ENCODE measurements at regions not wholly inside any gene's neighbourhood (a gene's known extent, or its start where the extent isn't known, plus 50 kb on each side); places are given as distances from the start of the nearest gene placed in this dataset.
A peak's percentile ranks its signal among the peaks of the same experiment; 100 is the strongest.
"Not testable (repeated sequence)": the region's sequence is repeated elsewhere in the genome, so short reads cannot be mapped to it uniquely, and the experiment has no call there.

GRCh38 chr5:27125856-27126255 is 87.5 kb upstream of the CDH9 start:
- in situ Hi-C loops (cut with MboI; ENCODE audit: low sequenced_read_pairs, unreplicated experiment), result no loop called here
- no peak for DNase-seq (ENCODE audit: low spot score)
- TF ChIP-seq CTCF (IDR thresholded peaks at IDR 0.05; ENCODE audit: borderline replicate concordance, control extremely low read depth, extremely low read depth, insufficient read depth, missing control alignments), result no peak

GRCh38 chr5:27124590-27124989 is 86.2 kb upstream of the CDH9 start:
- no peak for TF ChIP-seq CTCF (IDR thresholded peaks at IDR 0.05; ENCODE audit: borderline replicate concordance, control extremely low read depth, extremely low read depth, insufficient read depth, missing control alignments)
- in situ Hi-C loops (cut with MboI; ENCODE audit: low sequenced_read_pairs, unreplicated experiment), result no loop called here
- peak; percentile 15 for DNase-seq (ENCODE audit: low spot score)

- DNase-seq (ENCODE audit: low spot score); in situ Hi-C loops (cut with MboI; ENCODE audit: low sequenced_read_pairs, unreplicated experiment): not testable (repeated sequence)
Measured at GRCh38 chr5:27119736-27120321, 81.4 kb upstream of the CDH9 start.

GRCh38 chr5:27103486-27103885 is 65.1 kb upstream of the CDH9 start:
- no peak for TF ChIP-seq CTCF (IDR thresholded peaks at IDR 0.05; ENCODE audit: borderline replicate concordance, control extremely low read depth, extremely low read depth, insufficient read depth, missing control alignments)
- in situ Hi-C loops (cut with MboI; ENCODE audit: low sequenced_read_pairs, unreplicated experiment), result no loop called here
- DNase-seq (ENCODE audit: low spot score), result no peak

GRCh38 chr5:27095761-27096160 is 57.4 kb upstream of the CDH9 start:
- in situ Hi-C loops (cut with MboI; ENCODE audit: low sequenced_read_pairs, unreplicated experiment); DNase-seq (ENCODE audit: low spot score): not testable (repeated sequence)

- DNase-seq (ENCODE audit: low spot score), result no peak
- no peak for TF ChIP-seq CTCF (IDR thresholded peaks at IDR 0.05; ENCODE audit: borderline replicate concordance, control extremely low read depth, extremely low read depth, insufficient read depth, missing control alignments)
- in situ Hi-C loops (cut with MboI; ENCODE audit: low sequenced_read_pairs, unreplicated experiment), result no loop called here
Measured at GRCh38 chr5:27093279-27093678, 54.9 kb upstream of the CDH9 start.

- in situ Hi-C loops (cut with MboI; ENCODE audit: low sequenced_read_pairs, unreplicated experiment), result no loop called here
- TF ChIP-seq CTCF (IDR thresholded peaks at IDR 0.05; ENCODE audit: borderline replicate concordance, control extremely low read depth, extremely low read depth, insufficient read depth, missing control alignments), result no peak
- DNase-seq (ENCODE audit: low spot score), result no peak
Measured at GRCh38 chr5:27091858-27092257, 53.5 kb upstream of the CDH9 start.

- in situ Hi-C loops (cut with MboI; ENCODE audit: low sequenced_read_pairs, unreplicated experiment); DNase-seq (ENCODE audit: low spot score): not testable (repeated sequence)
Measured at GRCh38 chr5:27088822-27089221, 50.4 kb upstream of the CDH9 start.

All from GM13976 (cell line).